Erythroblast (primary cell): ENCODE measurements at regions not wholly inside any gene's neighbourhood (a gene's known extent, or its start where the extent isn't known, plus 50 kb on each side); places are given as distances from the start of the nearest gene placed in this dataset.
"Not testable (repeated sequence)": the region's sequence is repeated elsewhere in the genome, so short reads cannot be mapped to it uniquely, and the experiment has no call there.

Experiments
- DNase-seq, 2 experiments: peaks; one replicate each; lab custom pipeline; 2025; lab: John Stamatoyannopoulos, UW
- GATA1 ChIP-seq: IDR thresholded peaks from 2 replicates; pipeline ENCODE4 v1.6.1; 2011; ENCODE audit warnings: low read depth, mild to moderate bottlenecking, control low read depth, low read length, moderate library complexity
- POLR2A ChIP-seq: IDR thresholded peaks from 2 replicates; pipeline ENCODE4 v1.6.1; 2011; ENCODE audit warnings: mild to moderate bottlenecking, low read length

DNA sequence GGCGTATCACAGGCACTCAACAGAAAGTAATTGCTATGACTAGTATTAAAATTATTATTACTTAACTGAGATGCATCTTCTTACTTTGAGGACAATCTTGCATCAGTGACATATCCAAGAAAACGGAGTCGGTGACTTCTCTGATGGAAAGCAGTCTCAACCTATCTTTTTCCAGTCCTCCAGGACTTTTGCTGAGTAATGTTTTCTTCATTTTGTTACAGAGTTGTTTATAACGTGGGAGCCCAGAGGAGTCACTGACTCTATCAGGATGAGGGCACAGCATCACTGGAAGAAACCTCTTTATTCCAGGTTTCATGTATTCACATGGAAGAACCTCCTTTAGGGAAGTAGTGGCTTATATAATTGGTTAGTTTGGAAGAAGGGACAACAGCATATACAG, 51.5 kb upstream of the MELK start:
- TF ChIP-seq POLR2A, result no peak
- TF ChIP-seq GATA1, result no peak
- DNase-seq, result no peak

DNA sequence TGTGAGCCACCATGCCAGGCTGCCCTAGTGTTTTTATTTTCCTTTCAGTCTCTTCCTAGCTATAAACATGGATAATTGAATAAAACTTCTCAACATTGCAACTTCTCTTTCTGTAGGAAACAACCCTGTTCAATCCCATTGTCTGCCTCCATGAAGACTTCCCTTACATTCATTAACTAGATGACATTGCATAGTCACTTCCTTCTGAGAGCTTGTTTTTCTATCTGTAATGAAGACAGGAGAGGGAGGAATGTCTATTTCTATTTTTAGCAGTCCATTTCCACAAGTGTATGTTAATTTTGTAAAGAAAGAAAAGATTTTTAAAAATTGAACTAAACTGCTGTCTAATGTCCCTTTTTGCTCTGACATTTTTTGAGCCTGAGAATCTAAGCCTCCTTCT, 55.6 kb upstream of the MELK start:
- DNase-seq, result no peak
- TF ChIP-seq GATA1, result no peak

DNA sequence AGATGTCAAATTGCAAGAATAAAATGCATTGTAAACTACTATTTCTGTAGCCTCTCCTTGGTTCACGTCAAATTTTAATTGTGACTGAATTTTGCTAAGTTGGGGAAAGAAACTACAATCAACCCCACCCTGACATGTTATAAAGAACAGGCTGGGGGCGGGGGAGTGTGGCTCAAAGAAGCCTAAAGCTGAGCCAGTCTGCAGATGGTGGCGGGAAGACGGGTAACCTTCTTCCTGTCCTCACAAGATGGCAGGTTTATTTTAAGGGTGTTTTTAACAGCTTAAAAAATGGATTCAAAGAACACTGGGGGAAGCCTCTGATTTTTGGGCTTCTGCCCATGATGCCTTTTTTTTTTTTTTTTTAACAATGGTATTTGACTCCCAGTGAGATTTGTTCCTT, 68.5 kb upstream of the MELK start:
- DNase-seq, result no peak
- TF ChIP-seq POLR2A (no peak), GATA1 (no peak)

DNA sequence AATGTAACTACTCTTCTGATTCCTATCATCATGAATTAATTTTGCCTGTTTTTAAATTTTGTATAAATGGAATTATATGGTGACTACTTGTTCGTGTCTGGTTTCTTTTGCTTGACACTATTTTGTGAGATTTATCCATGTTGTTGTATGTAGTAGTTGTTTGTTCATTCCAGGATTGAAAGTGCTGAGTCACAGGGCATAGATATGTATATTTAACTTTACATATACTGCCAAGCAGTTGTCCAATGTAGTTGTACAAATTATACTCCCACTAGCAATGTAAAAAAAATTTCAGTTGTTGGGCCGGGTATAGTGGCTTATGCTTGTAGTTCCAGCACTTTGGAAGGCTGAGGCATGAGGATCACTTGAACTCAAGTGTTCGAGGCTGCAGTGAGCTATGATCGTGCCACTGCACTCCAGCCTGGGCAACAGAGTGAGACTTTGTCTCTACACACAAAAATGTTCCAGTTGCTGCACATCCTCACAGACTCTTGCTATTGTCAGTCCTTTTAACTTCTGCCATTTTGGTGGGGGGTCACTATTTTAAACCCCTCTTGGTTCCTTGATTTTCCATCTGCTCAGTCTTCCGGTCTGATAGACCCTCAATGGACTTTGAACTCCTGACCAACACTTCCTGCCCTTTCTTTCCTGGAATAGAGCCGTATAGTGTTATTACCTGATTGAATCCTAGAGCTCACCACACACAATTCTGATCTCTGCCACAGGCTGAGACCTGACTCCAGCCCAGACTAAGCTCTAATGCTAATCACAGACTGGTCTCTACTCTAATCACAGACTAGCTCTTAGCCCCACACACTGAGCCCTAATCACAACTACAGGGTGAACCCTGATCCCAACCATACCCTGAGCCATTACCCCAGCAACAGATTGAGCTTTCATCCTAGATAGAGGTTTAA, 69.3 kb upstream of the MELK start:
- TF ChIP-seq GATA1 (no peak), POLR2A (no peak)
- DNase-seq, result peak in 1 of 2 experiments; percentile 25

DNA sequence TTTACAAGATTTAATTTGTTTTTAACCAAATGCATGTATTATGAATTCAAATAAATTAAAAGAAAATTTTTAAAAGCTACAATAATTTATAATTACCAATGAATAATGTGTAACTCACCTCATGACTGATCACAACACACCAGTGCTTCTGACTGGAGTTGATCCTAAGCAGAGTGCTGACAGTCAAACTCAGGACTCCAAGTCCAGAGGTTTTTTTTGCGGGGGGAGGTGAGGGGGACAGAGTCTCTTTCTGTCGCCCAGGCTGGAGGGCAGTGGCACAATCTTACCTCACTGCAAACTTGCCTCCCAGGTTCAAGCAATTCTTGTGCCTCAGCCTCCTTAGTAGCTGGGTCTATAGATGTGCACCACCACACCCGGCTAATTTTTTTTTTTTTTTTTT, 71.0 kb upstream of the MELK start:
- TF ChIP-seq GATA1 (no peak), POLR2A (no peak)
- no peak for DNase-seq

DNA sequence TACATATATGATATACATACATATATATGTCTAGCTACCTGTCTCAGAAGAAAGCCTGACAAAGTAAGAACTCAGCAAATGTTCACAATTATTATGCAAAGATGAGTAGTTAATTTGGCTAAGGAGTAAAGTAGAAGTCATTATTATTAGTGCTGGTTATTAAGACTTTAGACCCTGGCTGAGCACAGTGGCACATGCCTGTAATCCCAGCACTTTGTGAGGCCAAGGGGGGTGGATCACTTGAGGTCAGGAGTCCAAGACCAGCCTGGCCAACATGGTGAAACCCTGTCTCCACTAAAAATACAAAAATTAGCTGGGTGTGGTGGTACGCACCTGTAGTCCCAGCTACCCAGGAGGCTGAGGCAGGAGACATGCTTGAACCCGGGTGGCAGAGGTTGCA, 71.8 kb upstream of the MELK start:
- DNase-seq, result not testable (repeated sequence)

DNA sequence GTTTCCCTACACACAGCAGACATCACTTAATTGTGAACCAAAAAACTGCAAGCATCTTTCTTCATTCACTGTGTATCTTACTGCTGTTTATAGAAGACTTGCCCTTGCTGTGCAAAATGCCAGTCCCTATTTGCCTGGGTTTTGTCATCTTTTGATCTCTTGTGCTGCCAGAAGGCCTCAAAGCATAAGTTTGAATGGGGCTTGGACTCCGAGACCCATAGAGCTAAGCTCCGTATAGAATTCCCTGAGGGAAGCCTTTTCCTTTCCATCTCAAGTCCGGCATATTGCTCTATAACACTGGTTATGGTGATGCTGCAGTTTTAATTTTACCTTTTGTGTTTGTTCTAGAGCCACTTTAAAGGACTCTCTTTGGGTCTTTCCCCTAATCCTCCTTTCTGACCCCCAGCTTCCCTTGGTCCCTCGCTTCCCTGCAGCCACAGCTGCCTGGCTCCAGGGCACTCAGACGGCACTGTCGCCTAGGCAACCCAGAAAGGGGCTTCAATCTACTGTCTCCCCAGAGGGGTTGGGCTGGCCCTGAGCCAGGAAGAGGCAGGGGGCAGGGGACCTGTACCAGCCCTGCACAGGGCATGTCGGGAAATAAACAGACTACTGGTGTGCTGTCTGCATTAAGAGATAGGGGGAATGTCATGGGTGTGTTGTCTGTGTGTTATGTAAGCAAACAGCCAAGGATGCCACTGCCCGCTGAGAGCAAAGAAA, 73.4 kb upstream of the MELK start:
- no peak for DNase-seq
- no peak for TF ChIP-seq GATA1
- no peak for TF ChIP-seq POLR2A

DNA sequence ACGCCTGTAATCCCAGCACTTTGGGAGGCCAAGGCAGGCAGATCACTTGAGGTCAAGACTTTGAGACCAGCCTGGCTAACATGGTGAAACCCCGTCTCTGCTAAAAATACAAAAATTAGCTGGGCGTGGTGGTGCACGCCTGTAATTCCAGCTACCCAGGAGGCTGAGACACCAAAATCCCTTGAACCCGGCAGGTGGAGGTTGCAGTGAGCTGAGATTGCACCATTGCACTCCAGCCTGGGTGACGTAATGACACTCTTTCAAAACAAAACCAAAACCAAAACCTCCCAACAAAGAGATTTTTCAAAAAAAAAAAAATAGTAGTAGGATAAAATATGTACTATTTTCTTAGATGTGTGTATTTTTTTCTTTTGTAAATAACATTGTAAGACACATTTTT, 79.1 kb upstream of the MELK start:
- DNase-seq, result not testable (repeated sequence)

DNA sequence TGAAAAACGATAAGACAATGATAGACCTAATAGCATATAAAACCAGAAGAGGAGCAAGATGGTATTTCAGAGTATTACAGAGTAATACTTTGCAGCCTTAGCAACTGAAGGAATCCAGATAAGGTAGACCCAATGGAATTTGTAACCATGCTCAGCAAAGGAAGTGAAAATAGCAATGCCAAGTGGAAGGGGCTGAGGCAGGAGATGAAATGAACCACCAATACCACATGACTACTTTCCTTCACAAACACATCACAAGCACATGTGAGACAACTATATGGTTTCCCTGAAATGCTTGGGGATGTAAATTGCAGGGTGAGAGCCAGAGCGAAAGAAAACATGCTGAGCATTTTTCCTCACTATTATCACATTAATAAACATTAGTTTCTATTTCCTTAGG, 79.8 kb upstream of the MELK start:
- no peak for TF ChIP-seq POLR2A
- no peak for TF ChIP-seq GATA1
- DNase-seq, result no peak

DNA sequence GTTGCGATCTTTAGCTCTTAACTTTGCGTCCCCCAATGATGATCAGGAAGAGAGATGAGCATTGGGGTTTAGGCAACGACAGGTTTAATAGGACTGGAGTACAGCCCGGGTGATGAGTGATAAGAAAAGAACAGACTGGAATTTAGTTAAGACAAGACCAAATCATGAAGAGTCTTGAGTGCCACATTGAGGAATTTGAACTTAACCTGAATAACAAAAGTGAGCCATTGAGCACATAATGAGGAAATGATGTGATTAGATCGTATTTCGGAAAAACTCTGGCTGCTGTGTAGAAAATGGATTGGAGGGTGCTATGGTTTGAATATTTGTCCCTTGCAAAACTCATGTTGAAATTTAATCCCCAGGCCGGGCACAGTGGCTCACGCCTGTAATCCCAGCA, 83.2 kb upstream of the MELK start:
- DNase-seq, result no peak
- TF ChIP-seq GATA1 (no peak), POLR2A (no peak)

DNA sequence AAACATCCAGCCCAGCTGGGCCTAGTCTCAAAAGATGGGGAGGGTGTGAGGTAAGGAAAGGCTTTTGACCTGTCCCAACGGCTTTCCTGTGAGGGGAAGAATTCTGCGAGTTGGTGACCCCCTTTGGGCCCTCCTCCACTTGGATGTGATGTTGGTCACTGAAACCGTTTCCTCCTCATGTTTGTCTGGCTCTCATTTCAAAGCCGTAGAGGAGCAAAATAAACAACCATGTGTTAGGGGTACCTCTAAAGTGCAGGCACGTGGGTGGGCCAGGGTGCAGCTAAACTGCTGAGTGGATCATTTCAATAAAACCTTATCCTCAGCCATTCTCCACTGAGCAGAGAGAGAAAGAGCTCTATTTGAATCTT, 84.3 kb upstream of the MELK start:
- TF ChIP-seq POLR2A, result no peak
- no peak for TF ChIP-seq GATA1
- no peak for DNase-seq

DNA sequence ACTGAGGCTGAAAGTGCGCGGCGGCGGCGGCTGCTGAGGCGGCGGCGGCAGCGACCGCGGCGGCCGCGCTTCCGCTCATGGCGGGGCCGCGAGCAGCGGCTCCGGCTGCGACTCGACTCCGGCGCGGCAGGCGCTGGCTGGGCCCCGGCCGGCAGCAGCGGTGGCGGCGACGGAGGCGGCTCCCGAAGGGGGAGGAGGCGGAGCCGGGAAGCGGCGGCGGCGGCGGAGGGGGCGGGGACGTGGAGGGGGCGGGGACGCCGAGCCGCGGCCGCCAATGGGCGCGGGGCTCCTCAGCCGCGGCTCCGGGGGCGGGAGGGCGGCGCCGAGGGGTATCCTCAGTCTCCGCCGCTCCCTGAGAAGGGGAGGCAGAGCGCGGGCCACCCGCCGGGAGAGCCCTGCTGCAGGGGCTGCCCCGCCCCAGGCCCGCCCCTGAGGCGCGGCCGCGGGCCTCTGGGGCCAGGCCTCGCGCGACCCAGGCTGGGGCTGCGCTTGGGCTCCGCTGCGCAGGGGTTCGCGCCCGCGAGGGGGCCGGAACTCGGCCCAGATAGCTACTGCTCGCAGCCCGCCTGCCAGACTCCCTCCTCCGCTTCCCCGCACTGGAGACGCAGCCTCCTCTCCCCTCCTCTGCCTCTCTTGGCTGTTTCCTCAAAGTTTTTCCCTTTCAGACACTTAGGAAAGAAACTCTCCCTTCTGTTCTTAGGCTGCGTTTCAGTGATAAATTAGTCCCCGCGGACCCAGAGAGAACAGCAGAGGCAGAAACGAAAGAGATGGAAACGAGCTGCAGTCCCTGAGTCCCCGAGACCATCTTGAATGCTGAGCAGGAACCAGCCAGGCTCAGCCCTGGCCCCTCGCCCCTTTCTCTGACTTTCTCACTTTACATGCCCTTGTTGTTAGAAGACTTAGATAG, 85.0 kb upstream of the MELK start:
- TF ChIP-seq POLR2A (peak; percentile 87), GATA1 (no peak)
- DNase-seq, result peak; percentile 93 to 95

DNA sequence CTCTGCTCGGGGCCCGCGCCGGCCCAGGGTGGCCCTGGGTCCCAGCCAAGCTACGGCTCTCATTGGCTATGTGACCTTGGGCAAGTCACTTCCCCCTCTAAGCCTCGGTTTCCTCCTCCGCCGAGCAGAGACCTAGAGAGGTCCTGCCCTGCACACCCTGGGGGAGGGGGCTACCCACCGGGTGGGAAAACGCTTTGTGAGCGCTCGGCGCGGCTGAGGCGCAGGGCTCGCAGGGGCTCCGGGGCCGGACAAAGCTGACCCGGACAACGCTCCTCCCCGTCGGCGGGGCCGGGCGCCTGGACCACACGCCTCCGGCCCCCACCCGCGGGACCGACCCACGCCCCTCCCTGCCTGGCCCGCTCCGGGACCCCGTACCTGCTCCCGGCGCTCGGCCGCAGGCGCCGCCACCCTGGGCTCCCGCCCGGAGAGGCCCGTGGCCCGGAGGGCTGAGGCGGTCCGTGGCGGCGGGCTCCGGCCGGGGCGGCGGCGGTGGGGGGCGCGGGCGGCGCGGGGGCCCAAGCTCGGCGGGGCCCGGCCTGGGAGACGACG, 85.7 kb upstream of the MELK start:
- peak; percentile 61 to 71 for DNase-seq

More for the DNA sequence above, 85.7 kb upstream of the MELK start:
- no peak for TF ChIP-seq GATA1
- no peak for TF ChIP-seq POLR2A
